ENCODE measurements at regions not wholly inside any gene's neighbourhood (a gene's known extent, or its start where the extent isn't known, plus 50 kb on each side); places are given as distances from the start of the nearest gene placed in this dataset.

DNA sequence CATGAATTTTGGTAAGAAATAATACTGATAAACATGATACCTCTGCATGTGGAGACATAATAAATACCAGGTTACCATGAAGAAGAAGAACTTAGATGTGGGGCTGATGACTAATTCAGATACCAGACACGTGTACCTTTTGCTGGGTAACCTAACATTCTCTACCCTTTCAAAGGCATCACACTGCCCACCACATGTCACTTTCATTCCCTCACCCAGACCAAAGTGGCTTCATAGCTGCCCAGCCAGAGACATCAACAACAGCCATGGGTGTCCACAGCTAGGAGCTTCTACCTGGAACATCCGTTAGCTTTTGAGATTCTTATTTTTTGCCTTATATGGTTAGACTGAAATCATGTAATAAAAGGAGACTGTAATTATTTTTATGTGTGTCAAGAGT is 396.8 kb downstream of the MED10 start:
- no peak for DNase-seq (ENCODE audit: low read depth)
- H3K4me3 ChIP-seq (ENCODE audit: low read depth, low read length), result no peak overlapping the region
- no peak for TF ChIP-seq CTCF (IDR thresholded peaks at IDR 0.05; ENCODE audit: control insufficient read depth, extremely low read depth, insufficient read depth)

DNA sequence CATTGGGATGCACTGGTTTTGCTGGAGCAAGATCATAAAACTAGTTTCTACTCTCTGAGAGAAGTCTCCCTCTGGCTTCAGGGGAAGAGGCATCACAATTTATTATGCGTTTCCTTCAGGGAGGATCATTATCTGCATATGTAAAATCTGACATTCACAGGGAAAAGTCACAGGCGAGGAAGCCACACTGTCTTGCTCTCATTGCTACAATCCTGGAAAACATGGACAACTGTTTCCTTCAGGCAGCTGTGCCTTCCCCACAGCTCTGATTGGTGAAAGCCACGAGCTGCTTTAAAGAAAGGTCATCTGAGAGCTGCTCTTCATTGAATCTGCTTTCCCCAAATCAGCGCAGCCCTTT is 397.8 kb downstream of the MED10 start:
- no peak overlapping the region for H3K4me3 ChIP-seq (ENCODE audit: low read depth, low read length)
- TF ChIP-seq CTCF (IDR thresholded peaks at IDR 0.05; ENCODE audit: control insufficient read depth, extremely low read depth, insufficient read depth), result no peak
- no peak for DNase-seq (ENCODE audit: low read depth)

DNA sequence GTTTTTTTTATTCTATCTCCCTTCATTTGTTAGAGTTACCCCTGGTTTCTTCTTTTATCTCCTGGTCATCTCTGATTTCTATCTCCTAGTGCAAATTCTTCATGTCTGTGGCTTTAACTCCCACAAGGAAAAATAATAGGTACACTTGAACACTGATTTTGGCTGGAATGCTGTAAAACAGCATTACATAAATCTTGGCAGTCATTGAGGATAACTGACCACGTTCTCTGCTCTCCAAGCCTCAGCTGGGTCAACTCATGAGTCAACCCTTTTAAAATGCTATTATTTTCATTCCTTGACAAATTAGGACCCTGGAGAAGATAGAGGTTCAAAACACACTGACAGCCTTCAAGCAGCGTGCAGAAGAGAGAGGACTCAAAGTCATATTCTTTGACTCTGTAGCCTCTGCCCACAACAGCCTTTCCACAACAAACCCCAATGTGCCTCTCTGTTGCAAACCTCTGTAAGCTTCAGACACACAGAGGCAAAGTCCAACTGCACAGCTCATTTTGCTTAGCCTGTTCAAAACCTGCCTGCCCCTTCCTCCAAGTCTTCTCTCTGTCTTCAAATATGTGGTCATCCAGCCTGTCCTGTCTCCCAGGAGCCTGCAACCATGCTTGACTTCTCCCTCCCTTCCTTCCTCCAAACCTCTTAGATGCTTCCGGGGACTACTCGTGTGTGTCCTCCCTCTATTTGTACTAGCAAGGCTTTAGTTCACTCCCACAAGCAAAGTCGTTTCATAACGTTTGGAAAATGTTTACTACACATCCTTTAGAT is 398.4 kb downstream of the MED10 start:
- TF ChIP-seq CTCF (IDR thresholded peaks at IDR 0.05; ENCODE audit: control insufficient read depth, extremely low read depth, insufficient read depth), result no peak
- DNase-seq (ENCODE audit: low read depth), result no peak
- H3K4me3 ChIP-seq (ENCODE audit: low read depth, low read length), result no peak overlapping the region

- no peak for DNase-seq (ENCODE audit: low read depth)
- H3K4me3 ChIP-seq (ENCODE audit: low read depth, low read length), result no peak overlapping the region
- no peak for TF ChIP-seq CTCF (IDR thresholded peaks at IDR 0.05; ENCODE audit: control insufficient read depth, extremely low read depth, insufficient read depth)
Observed at GRCh38 chr5:5979377-5979760, 399.0 kb downstream of the MED10 start.

DNA sequence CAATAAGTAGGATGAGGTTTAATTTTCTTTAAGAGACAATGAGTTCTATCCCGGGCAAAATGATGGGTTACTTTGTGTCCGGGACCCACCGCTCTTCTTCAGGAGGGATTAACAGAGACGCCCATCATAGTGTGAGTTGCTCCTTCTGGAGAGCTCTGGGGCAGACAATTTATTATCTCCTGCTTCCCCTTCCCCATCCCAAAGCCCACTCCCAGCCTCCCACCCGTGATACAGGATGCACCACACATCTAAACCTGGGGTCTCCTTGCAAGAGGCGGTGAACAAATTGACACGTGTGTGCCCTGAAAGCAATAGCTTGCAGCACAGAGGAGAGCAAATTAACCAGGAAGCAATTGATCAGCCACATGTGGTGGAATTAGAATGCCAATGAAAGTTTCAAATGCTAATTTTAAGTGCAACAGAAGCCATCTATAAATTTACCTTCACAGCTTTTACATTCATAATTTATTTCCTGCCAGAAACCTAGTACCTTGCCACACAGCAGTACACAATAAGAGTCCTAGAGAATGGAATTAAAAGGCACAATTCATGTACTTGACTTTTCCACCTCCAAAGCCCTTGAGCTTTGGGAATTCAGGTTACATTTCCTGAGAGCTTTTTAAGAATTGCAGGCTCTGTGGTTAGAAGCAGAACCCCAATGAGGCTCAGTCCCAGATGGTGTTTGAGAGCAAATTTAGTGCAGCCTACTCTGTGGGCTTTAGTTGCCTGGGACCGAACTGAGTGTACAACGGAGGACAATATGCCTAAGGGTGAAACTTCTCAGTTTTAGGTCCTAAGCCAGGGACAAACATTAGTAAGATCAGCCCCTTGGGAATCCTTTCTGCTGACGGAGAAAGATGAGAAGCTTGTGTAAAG is 399.6 kb downstream of the MED10 start:
- TF ChIP-seq CTCF (IDR thresholded peaks at IDR 0.05; ENCODE audit: control insufficient read depth, extremely low read depth, insufficient read depth), result no peak
- no peak for DNase-seq (ENCODE audit: low read depth)
- no peak overlapping the region for H3K4me3 ChIP-seq (ENCODE audit: low read depth, low read length)

DNA sequence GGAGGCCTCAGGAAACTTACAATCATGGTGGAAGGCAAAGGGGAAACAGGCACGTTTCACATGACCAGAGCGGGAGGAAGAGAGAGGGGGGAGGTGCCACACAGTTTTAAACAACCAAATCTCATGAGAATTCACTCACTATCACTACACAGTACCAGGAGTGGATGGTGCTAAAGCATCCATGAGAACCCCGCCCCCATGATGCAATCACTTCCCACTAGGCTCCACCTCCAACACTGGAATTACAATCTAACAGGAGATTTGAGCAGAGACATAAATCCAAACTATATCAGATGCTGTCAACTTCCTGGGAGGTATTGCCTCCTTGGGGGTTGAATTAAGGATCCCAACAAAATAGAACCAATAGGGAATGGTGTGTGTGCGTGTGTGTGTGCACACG is 407.1 kb downstream of the MED10 start:
- DNase-seq (ENCODE audit: low read depth), result no peak
- H3K4me3 ChIP-seq (ENCODE audit: low read depth, low read length), result no peak overlapping the region
- TF ChIP-seq CTCF (IDR thresholded peaks at IDR 0.05; ENCODE audit: control insufficient read depth, extremely low read depth, insufficient read depth), result no peak
